GM12874 (cell line): ENCODE measurements at regions not wholly inside any gene's neighbourhood (a gene's known extent, or its start where the extent isn't known, plus 50 kb on each side); places are given as distances from the start of the nearest gene placed in this dataset.

Experiments used
- CTCF ChIP-seq: IDR thresholded peaks from 2 replicates; pipeline ENCODE4 v1.5.1; 2011; ENCODE audit warnings: low read depth, mild to moderate bottlenecking, control low read depth, low read length, moderate library complexity; ENCODE audit not compliant: insufficient read depth

DNA sequence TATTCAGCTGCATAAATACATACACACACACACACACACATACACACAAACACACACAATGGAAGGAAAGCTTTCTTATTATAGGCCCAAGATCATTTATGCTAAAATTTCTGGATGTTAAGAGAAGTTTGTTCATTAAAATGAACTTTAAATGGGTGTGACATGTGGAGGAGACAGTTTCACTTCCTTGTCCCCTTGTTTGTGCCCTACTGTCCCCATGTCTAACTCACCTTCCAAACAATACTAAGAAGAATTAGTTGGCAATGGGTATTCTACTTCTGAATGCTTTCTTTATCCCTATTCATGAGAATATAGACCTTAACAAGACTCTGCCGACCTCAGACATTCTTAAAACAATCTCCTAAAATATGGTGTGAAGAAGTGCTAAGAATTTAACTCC is 63.5 kb upstream of the NRIP1 start:
- TF ChIP-seq CTCF = no peak

GRCh38 chr21:15130326-15130725 is 65.5 kb upstream of the NRIP1 start:
- no peak for TF ChIP-seq CTCF

DNA sequence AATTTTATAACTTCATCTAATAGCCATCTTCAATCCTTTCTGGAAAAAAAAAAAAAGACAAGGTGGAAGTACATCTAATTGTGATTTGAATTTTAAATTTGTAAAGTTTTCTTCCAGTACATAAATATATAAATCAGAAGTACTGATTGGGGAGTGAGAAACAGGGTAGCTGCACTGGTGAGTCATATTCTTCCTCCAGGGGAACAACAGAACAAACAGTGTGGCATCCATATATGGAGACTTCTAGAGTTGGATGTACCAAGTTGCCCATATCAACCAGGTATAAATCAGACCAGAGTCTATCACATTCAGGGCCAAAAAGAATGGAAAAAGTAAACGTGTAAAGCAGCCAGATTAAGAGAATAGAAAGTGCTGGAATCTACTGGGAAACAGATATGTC is 66.0 kb upstream of the NRIP1 start:
- TF ChIP-seq CTCF = no peak

- TF ChIP-seq CTCF = no peak
Measured at GRCh38 chr21:15132781-15133180, 68.0 kb upstream of the NRIP1 start.

GRCh38 chr21:15134701-15135470 is 70.1 kb upstream of the NRIP1 start:
- no peak for TF ChIP-seq CTCF

DNA sequence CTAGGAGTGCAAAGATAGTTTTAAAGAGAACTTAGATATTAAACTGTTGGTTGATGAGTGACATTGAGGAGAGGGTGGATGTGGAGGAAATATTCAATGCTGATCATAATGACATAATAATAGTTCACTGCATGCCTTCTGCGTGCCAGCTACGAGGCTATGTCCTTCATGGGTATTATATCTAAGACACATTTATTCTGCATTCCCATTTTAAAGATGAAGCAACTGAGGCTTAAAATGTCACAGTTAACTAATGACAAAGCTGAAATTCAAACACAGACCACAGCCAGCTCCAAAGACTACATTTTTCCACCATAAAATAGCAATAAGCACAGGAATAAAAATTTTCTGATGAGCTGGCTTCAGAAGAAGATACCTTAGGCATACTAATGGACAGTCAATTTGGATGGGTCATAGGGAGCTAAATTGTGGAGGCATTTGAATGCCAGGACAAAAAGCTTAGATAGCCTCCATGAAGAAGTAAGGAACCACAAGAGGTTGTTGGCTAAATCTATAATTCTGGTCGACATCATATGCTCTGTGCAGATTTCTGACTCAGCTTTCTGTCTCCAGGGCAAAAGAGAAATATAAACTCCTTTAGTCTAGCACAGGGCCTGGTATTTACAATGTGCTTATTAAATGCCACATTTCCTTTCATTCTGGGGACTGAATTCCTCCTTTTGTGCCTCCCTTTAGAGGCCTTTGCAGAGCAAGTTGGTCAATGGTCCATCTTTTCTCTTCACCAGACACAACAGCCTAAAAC is 71.2 kb upstream of the NRIP1 start:
- TF ChIP-seq CTCF = no peak

DNA sequence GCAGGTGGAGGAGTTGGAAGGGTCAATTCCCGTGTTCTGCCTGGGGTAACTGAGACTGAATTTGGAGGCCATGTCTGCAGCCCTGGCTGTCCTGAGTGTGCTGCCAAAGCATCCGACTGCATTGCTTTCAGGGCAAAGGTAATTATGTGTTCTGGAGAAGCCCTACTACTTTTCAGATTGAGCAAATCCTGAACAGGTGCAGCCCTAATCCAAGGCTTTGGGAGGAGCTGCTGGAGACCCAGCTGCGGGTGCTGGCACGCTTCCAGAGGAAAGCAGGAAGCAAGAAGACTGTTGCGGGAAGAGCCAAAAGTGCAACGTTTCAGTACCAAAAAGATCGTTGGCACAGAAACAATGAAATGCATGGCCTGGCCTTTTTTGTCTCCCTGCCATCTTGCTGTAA is 73.7 kb upstream of the NRIP1 start:
- no peak for TF ChIP-seq CTCF
